ENCODE measurements at regions not wholly inside any gene's neighbourhood (a gene's known extent, or its start where the extent isn't known, plus 50 kb on each side); places are given as distances from the start of the nearest gene placed in this dataset.
A peak's percentile ranks its signal among the peaks of the same experiment; 100 is the strongest.
"Not testable (repeated sequence)": the region's sequence is repeated elsewhere in the genome, so short reads cannot be mapped to it uniquely, and the experiment has no call there.

- DNase-seq (ENCODE audit: low spot score) = not testable (repeated sequence)
These were observed 55.9 kb upstream of the ACSM6 start for GRCh38 chr10:95137990-95138625.

GRCh38 chr10:95134490-95134889, 59.5 kb upstream of the ACSM6 start:
- DNase-seq (ENCODE audit: low spot score) = no peak

GRCh38 chr10:95133997-95134396, 60.0 kb upstream of the ACSM6 start:
- peak; percentile 36 for DNase-seq (ENCODE audit: low spot score)

GRCh38 chr10:95133016-95133752, 60.9 kb upstream of the ACSM6 start:
- DNase-seq (ENCODE audit: low spot score) = peak; percentile 82

GRCh38 chr10:95130429-95130828, 61.1 kb upstream of the CYP2C8 start:
- not testable (repeated sequence) for DNase-seq (ENCODE audit: low spot score)

- DNase-seq (ENCODE audit: low spot score) = no peak
These were observed 56.3 kb upstream of the CYP2C8 start for GRCh38 chr10:95125582-95125981.

- no peak for DNase-seq (ENCODE audit: low spot score)
These were observed 53.4 kb upstream of the CYP2C8 start for GRCh38 chr10:95122736-95123135.

- DNase-seq (ENCODE audit: low spot score) = no peak
These were observed 52.6 kb upstream of the CYP2C8 start for GRCh38 chr10:95121904-95122303.
